Uterus (tissue), 3 donors: ENCODE measurements at regions not wholly inside any gene's neighbourhood (a gene's known extent, or its start where the extent isn't known, plus 50 kb on each side); places are given as distances from the start of the nearest gene placed in this dataset.

ENCODE experiments used
- DNase-seq, 2 donors: peaks; one replicate each; pipeline ENCODE4 v3.0.0-alpha.2; 2019 to 2020
- H3K27ac ChIP-seq, 2 donors: fragments of 200-600 bp; sonication (generic); 1 replicate in 1 of 2; 2 replicates in 1 of 2; pipeline ENCODE4 v1.5.1; 2016 to 2018
- H3K27me3 ChIP-seq, 2 donors: fragments of 200-600 bp; sonication (generic); one replicate each; pipeline ENCODE4 v1.5.1; 2018 to 2019; ENCODE audit warnings: control low read depth in 1 of 2
- H3K36me3 ChIP-seq, 2 donors: fragments of 200-600 bp; sonication (generic); one replicate each; pipeline ENCODE4 v1.5.1; 2019; ENCODE audit warnings: control low read depth in 1 of 2
- H3K4me1 ChIP-seq, 2 donors: fragments of 200-600 bp; sonication (generic); one replicate each; pipeline ENCODE4 v1.5.1; 2018 to 2019; ENCODE audit warnings: control low read depth in 1 of 2
- H3K4me3 ChIP-seq, 2 donors: fragments of 200-600 bp; sonication (generic); 1 replicate in 1 of 2; 2 replicates in 1 of 2; pipeline ENCODE4 v1.5.1; 2018 to 2019; ENCODE audit warnings: mild to moderate bottlenecking in 1 of 2
- H3K9me3 ChIP-seq, 2 donors: fragments of 200-600 bp; sonication (generic); one replicate each; pipeline ENCODE4 v1.5.1; 2019; ENCODE audit warnings: control low read depth in 1 of 2
- CTCF ChIP-seq, 4 experiments: fragments of 200-600 bp in 2 of 4; fragments of 450-650 bp in 2 of 4; sonication (generic) in 2 of 4; IDR thresholded peaks; one replicate each; pipeline ENCODE4 v1.5.1; 2016 to 2019; ENCODE audit warnings: antibody characterized with exemption in 4 of 4, mild to moderate bottlenecking in 2 of 4, moderate library complexity in 1 of 4
- POLR2A ChIP-seq, 2 donors: fragments of 450-650 bp; IDR thresholded peaks; one replicate each; pipeline ENCODE4 v1.6.1; 2016; ENCODE audit warnings: antibody characterized with exemption in 2 of 2, mild to moderate bottlenecking in 1 of 2, moderate library complexity in 1 of 2
- intact Hi-C: fragments of 100-400 bp; cut with DNase I; formaldehyde crosslinking; loops from one replicate; pipeline ENCODE4 v1.15.1; 2023; ENCODE audit warnings: low total_unique reads
- donor health status: DM: yes; HTN: yes; CAD: no.

- H3K4me1 ChIP-seq: no peaks in the 10 kb centered on the region
- H3K36me3 ChIP-seq: no peaks in the 10 kb centered on the region
- DNase-seq: no peak
- no peak for TF ChIP-seq POLR2A (IDR thresholded peaks at IDR 0.05)
- TF ChIP-seq CTCF (IDR thresholded peaks at IDR 0.05): no peak
- H3K9me3 ChIP-seq: no peaks in the 10 kb centered on the region
- no peak overlapping the region for H3K4me3 ChIP-seq
- no peaks in the 10 kb centered on the region for H3K27me3 ChIP-seq
- H3K27ac ChIP-seq: no peak overlapping the region
- intact Hi-C loops: no loop called here
Measured at GRCh38 chr4:177853229-177853628, 411.0 kb upstream of the AGA start.

- TF ChIP-seq POLR2A (IDR thresholded peaks at IDR 0.05) (no peak), CTCF (IDR thresholded peaks at IDR 0.05) (no peak)
- no peaks in the 10 kb centered on the region for H3K4me1 ChIP-seq
- DNase-seq: no peak
- H3K27me3 ChIP-seq: no peaks in the 10 kb centered on the region
- no peak overlapping the region for H3K27ac ChIP-seq
- H3K4me3 ChIP-seq: no peak overlapping the region
- H3K36me3 ChIP-seq: no peaks in the 10 kb centered on the region
- intact Hi-C loops: no loop called here
- H3K9me3 ChIP-seq: no peaks in the 10 kb centered on the region
Measured at GRCh38 chr4:177855507-177856197, 413.4 kb upstream of the AGA start.

- Histone ChIP-seq H3K27me3 (no peaks in the 10 kb centered on the region), H3K9me3 (no peaks in the 10 kb centered on the region), H3K4me3 (no peak overlapping the region), H3K27ac (no peak overlapping the region), H3K4me1 (no peaks in the 10 kb centered on the region), H3K36me3 (no peaks in the 10 kb centered on the region)
- TF ChIP-seq CTCF (IDR thresholded peaks at IDR 0.05): no peak
- TF ChIP-seq POLR2A (IDR thresholded peaks at IDR 0.05): no peak
- intact Hi-C loops: no loop called here
- no peak for DNase-seq
Measured at GRCh38 chr4:177860171-177860570, 417.9 kb upstream of the AGA start.

GRCh38 chr4:177861551-177862094 is 419.4 kb upstream of the AGA start:
- TF ChIP-seq POLR2A (IDR thresholded peaks at IDR 0.05): no peak
- no peak for TF ChIP-seq CTCF (IDR thresholded peaks at IDR 0.05)
- DNase-seq: no peak
- no peaks in the 10 kb centered on the region for H3K9me3 ChIP-seq
- H3K27ac ChIP-seq: no peak overlapping the region
- H3K4me1 ChIP-seq: no peaks in the 10 kb centered on the region
- H3K27me3 ChIP-seq: no peaks in the 10 kb centered on the region
- no peaks in the 10 kb centered on the region for H3K36me3 ChIP-seq
- no peak overlapping the region for H3K4me3 ChIP-seq
- intact Hi-C loops: no loop called here

- no peak for TF ChIP-seq POLR2A (IDR thresholded peaks at IDR 0.05)
- Histone ChIP-seq H3K4me3 (no peak overlapping the region), H3K36me3 (no peaks in the 10 kb centered on the region), H3K27ac (no peak overlapping the region), H3K27me3 (no peaks in the 10 kb centered on the region), H3K9me3 (no peaks in the 10 kb centered on the region), H3K4me1 (no peaks in the 10 kb centered on the region)
- intact Hi-C loops: no loop called here
- no peak for DNase-seq
Measured at GRCh38 chr4:177862541-177863176, 420.4 kb upstream of the AGA start.
